HG03520 (cell line): ENCODE measurements at regions not wholly inside any gene's neighbourhood (a gene's known extent, or its start where the extent isn't known, plus 50 kb on each side); places are given as distances from the start of the nearest gene placed in this dataset.
"Not testable (repeated sequence)": the region's sequence is repeated elsewhere in the genome, so short reads cannot be mapped to it uniquely, and the experiment has no call there.

Experiments used
- ATAC-seq: cut with Tn5 transposase; IDR thresholded peaks from one replicate; pipeline ENCODE4 v1.9.1; 2021; ENCODE audit warnings: mild to moderate bottlenecking, moderate library complexity; ENCODE audit not compliant: unreplicated experiment

DNA sequence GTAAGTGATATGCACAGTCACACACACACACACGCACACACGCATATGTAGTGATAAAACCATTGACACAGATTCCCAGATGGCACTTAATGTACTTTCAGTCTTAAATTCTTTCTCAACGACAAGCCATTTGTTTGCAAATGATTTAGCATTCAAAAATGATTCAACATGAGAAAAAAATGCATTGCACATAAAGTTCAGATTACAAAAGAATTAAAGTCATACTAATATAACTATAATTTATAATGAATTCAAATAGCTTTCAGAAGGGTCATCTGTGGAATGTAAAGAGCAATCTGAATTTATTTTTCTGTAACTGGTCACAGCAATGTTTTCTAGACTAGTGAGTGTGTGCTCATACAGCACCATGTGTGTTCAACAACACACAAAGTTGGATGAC lies 521.6 kb upstream of the ZNF337 start:
- no peak for ATAC-seq

DNA sequence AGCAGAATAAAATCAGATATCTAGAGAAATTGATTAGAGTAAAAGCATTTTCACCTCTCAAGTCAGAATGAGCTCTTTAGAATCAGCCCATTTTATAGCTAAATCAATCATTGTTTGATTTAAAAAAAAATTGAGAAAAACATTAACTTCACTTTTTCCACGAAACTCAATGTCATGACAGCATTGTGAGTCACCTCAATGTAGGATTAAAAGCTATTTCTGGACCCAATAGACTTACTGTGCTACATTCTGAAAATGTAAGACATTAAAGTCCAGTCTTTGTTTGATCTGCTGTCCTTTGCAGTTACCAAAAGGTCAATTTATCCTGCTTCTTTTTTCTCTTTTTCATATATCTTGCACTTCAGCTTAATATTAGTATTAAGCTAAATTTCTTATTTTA lies 519.4 kb upstream of the ZNF337 start:
- ATAC-seq, result no peak

DNA sequence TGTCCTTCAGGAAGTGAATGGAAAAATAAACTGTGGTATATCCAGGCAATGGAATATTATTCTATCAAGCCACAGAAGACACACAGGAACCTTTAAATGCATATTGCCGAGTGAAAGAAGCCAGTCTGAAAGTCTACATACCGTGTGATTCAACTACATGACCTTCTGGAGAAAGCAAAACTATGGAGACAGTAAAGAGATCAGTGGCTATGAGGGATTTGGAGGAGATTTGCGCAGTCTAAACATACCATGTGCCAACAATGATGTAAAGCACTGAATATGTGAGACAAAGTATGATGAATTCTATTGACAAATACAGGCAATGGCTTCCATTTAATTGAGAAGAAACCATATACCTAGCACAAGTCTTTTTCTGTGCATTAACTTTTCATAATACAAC lies 518.3 kb upstream of the ZNF337 start:
- no peak for ATAC-seq

DNA sequence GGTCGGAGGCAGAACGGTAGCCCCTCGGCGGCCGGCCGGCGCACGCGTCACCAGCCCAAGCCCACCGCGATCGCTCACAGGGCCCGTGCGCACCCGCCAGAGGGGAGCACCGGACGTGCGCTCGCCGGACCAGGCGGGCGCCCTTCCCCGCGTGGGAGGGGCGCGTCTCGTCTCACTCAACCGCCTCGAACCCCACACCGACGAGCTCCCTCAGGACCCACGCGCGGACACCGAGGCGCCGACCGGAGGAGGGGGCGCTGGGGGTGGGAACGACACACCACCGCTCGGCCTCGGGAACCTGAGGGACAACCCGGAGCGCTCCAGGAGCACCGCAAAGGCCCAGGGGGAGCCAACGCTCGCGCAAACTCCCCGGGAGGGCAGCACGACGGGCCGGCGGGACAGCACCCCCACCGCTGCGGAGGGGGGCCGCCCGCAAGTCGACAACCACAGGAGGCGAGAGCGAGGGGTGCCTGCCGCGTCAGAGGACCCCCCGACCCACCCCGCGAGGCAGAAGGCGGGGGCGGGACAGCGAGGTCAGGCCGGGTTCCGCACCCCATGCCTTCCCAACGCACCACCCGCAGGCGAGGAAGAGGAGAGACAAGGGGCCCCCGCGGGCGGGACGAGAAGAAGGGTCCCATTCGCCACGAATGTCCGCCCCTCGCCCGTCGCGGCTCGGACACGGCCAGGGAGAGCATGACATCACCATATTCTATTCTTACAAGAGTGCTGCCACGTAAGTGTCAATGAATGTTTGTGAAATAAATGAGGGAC lies 512.7 kb upstream of the ZNF337 start:
- ATAC-seq, result no peak

DNA sequence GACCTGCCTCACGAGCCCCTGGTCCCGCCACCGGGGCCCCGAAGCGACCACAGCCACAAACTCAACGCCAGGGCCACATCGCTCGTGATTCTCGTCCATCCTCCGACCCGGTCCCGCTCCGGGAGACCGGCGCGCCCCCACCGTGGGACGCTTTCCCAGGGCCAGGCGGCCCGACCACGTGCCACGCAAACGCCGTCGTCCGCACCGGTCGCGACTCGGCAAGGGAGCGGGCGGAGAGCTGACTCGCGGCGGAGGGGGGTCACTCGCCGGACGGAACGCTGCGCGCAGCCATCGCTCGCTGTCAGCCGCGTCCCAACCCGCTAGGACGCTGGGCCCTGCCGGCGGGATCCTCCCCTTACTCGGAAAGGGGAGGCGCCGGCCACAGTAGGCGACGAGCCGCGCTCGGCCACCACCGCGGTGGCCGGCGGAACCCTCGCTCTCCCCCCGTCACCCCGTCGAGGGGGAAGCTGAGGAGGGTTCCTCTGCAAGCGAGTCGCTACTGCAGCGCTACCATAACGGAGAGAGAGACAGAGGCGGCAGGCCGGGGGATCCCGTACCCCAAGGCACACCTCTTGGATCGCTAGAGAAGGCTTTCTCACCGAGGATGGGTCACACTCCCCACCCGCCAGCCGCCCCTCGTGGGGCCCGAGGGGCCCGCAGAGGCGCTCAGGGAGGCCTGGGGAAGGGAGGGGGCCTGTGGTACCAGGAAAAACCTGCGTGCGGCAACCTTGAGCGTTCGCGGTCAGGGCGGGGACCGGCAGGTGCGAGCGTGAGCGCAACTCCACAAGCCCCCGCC lies 511.8 kb upstream of the ZNF337 start:
- no peak for ATAC-seq

DNA sequence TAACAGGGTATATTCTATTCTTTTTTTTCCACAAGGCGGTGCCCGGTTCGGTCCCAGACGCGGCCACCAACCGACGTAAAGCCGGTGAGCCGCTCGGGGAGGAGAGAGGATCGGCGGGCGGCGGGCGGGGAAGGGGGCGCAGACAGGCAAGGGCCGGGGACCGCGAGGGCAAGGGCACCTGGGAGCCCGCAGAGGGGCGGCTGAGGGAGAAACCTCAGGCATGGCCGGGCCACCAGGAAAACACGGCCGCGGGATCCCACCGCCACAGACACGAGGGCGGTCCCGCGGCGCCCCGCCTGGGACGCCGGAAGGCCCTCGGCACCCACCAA lies 511.3 kb upstream of the ZNF337 start:
- ATAC-seq, result not testable (repeated sequence)

DNA sequence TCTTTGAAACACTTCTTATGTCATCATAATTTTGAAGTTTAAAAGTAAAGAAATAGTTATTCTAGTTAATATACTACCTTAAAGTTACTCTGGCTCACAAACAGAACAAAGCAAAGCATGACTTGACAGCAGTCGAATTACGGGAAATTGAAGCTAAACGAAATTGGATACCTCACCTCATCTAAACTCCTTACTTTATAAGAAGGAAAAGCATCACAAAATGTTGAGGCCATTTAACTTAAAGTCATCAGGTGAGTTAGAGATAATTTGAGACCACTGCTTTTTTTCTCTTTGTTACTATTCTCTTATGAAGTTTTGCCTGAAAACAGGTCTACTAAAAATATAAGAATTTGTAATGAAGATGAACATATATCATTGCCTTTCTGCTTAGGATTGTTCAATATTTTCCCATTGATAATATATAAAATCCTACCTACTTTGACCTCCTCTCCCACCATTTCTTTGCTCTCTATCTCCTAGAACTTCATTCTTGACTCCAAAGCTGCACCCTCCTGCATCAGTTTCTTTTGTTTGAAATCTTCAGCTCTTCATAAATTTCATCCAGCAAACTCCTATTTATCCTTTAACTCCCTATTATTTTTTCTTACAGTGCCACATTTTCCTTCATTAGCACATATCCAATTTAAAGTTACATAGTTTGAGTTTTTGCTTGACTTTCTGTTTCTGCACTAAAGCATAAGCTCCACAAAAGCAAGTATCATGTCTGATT lies 510.7 kb upstream of the ZNF337 start:
- no peak for ATAC-seq

DNA sequence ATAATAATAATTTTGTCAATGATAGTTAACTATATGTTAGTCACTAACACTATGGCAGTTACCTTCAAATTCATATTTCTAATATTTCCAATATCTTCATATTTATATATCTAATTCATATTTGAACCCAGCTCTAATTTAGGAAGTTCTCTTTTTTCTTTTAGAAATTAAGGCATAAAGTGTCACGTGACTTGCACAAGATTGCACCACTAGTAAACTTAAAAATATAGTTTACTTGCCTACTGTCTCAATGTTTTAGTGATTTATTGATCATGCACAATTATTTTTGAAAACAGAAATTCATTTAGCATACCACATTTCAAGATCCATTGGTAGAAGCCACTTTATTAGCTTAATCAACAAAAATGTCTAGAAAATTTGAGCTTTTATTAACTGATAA lies 508.7 kb upstream of the ZNF337 start:
- no peak for ATAC-seq

DNA sequence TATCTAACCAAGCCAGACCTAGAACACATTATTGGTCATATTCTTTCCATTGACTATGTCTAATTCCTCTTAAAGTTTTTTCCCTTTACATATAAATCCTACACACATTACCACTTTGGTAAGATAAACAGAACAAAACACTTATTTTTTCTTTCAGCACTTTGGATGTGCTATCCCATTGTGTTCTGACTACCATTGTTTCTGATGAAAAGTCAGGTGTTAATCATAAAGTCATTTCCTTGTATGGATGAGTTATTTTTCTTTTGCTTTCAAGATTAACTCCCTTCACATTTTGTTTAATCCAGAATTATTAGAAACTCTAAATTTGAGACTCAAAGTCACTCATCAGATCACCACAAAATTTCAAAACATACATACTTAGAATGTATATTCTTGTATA lies 504.4 kb upstream of the ZNF337 start:
- ATAC-seq, result not testable (repeated sequence)

DNA sequence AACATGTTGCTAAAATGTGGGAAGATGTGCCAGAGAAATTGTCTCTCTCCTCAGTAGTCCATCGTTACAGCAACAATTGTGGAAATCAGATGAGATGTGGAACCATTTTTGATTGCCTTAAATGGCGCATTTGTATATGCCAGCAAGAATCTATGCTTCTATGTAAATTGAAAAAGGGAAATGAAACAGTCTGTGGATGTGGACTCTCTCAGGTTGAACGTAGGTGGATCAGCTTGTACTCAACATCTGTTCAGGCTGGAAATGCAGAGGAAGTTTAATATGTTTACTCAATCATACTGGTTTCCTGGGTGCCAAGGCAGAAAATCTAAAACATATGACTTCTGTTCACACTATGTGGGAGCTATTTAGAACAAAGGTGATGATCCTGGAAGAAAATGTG lies 490.7 kb upstream of the ZNF337 start:
- not testable (repeated sequence) for ATAC-seq

DNA sequence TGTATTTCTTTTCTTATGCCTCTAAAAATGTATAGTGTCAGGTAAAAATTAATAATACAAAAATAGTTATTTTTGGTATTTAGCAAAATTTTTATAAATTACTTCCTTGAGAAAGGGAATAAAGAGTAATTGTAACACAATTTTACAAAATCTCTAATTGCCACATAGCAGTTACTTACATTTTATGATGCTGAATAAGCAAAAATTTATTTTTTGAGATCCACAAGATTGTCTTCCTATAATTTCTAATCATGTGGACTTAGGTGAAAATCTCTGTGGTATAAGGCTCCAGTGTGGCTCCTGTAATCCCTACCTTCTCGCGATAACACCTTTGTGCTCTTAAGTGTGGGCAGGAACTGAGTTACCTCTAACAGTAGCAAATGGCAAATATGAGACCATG lies 487.1 kb upstream of the ZNF337 start:
- ATAC-seq, result not testable (repeated sequence)

DNA sequence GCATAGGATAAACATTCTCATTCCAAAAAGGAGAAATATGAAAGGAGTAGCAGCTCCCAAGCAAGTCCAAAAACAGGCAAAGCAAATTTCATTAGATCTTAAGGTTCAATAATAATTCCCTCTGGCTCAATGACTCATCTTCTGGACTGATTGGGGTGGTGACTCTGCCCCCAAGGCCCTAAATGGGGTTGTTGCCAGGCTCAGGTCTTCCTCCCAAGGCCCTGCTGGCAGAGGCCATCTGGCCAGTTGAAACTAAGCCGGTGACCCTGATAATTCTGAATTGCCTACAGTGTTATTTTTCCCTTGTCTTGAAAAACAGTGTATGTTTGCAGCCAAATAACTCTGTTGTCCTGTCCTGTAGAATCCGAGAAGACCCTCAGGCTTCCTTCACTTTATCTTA lies 484.7 kb upstream of the ZNF337 start:
- not testable (repeated sequence) for ATAC-seq

DNA sequence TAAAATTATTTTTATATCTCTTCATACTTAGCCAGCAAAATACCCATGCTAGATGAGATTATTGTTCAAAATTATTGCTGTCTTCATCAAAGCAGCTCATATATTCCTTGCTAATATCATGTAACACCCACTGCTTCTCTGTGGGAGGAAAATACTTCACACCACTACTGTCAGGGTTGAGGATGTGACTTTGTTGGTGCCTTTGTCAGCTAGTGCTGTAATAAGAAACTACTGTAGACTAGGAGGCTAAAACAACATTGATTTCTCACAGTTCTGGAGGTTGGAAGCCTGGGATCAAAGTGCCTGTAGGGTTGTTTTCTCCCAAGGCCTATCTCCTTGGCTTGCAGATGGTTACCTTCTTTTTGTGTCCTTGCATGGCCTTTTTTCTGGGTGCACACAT lies 475.2 kb upstream of the ZNF337 start:
- ATAC-seq, result not testable (repeated sequence)

DNA sequence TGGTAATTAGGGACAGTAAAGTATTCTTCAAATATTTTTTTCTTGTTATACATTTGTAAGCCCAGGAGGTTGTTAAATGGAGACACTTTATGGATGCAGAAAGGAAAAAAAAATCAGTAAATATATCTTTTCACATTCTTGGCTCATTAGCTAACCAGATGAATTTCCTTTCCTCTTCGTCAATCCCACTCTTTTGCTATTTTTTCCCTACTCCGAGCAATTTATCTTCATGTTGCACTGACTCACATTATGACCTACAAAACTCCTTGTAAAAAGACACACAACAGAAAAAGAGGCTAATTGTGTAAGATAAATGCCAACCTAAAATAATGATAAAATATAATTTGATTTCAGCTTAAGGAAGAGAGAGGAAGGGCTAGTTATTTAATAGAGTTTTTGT lies 472.9 kb upstream of the ZNF337 start:
- no peak for ATAC-seq

DNA sequence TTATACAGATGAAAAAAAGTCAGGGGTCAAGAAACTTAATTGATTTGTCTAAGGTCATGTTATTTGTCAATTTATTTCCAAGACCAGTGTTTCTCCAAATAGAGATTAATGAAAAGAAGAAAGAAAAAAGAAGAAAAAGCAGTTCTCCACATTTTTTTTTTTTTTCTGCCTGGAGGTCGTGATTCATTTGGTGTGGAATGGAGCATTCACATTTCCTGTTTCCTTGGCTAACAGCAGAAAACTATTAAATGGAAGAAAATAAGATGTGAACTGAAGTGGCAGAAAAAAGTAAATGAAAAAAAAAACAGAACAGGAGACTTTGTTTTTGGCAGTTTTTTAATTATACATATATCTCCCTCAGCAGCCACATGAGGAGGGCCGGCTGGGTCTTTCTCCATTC lies 470.8 kb upstream of the ZNF337 start:
- no peak for ATAC-seq

DNA sequence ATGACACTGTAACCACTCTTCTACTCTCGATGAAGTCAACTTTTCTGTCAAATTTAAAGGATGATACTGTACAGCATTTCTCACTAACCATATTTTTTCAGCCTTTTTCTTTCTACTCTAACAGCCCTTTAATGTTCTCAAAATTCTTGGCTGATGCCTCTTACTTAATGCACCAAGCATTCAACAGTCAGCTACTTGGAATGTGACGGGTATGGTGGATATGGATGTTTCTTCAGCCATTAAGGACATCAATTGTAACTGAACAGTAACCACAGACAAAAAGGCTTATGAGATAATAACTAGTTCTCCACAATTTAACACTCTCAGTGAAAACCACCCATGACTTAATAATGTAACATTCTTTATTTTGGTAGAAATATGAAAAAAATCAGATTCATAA lies 467.2 kb upstream of the ZNF337 start:
- no peak for ATAC-seq

DNA sequence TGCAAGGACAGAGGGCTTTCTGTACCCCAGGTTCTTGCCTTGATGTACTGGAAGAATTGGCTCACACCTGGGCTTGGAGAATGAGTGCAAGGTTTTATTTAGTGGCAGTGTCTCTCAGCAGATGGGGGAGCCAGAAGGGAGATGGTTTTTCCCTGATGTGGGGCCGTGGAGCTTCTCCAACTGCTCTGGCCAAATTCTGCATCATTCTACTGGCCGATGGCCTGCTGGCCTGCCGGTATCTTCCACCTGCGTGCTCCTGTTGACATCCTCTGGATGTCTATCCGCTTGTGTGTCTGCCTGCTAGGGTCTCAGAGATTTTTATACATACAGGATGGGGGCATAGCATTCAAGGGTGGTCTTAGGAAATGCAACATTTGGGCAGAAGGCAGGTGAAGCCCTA lies 466.5 kb upstream of the ZNF337 start:
- not testable (repeated sequence) for ATAC-seq

DNA sequence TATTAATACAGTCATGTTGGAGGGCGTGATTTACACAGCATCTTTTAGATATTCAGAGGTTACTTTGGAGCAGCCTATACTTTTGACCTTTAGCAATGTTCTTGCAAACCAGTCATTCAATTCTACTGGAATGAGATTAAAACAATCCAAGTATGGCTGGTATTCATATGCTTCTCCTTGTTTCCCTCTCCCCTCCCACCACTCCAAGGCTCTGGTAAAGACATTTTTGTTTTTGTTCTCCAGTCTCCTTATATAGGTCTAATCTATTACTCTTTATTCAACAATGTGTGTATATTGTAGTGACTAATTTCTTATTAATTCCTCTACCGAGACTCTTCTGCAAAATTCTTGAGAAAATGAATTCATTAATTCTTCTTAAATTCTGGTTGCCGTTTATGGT lies 465.1 kb upstream of the ZNF337 start:
- not testable (repeated sequence) for ATAC-seq

DNA sequence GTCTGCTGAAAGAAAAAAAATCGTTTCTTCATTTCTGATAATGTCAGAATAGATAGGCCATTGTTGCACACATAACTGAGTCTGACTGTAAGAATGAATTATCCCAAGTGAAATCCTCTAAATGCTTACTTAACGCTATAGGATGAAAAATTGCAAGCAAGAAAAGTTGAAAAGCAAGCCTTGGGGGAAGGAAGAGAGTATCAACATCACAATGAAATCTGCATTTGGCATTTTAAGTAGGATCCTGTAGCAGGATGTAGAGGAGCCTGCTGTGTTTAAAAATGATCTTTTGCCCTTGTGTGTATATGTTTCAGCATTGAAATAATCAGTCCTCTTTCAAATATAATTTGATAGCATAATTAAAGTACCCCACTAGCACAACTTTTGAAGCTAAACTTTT lies 464.3 kb upstream of the ZNF337 start:
- not testable (repeated sequence) for ATAC-seq

DNA sequence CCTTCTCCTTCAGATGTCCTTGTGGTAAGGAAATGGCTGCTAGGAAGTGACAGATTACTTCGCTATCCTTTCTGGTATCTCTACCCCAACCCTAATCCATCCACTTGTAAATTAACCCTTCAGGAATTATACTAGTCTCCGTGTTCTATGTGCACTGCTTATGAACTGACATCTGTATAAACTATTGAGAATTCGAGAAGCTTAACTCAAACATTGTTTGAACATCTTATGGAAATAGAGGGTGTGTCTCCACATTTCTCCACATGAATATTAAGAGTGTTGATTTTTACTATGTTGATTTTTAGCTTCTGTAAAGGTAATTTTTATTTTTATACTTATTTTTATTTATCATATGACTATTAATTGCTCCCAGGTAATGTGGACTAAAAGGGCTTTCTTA lies 457.6 kb upstream of the ZNF337 start:
- ATAC-seq, result no peak

DNA sequence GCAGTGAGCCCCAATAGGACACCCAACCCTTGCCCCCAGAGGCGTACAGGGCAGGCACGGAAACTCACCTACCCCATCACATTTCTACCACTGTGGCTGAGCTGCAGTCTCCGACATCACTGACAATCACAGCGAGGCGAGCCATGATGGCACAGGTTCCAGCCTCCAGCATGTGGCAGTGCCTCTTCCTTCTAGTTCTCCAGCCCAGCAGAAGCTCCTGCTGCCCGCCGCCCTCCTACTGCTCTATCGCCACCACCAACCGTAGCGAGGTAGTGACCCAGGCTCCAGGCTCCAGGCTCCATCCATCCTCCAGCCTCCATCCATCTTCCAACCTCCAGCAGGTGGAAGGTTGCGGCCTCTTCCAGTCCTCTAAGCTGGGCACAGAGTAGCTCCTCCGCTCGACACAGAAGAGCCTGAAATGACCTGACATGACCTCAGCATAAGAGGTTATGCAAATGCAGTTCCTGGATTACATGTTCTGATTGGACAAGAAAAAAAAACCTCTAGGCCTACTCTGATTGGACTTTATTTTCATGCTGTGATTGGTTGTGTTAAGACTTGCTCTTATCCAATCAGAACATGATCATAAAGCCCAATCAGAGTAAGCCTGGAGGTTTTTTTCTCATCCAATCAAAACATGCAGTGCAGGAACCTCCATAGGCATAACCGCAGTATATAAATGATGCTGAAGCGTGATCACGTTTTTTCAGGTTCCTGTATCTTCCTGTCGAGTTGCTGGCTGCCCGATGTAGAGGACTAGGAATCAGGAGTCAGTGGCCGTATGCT lies 438.9 kb upstream of the ZNF337 start:
- no peak for ATAC-seq
